Breast epithelium (tissue), 4 donors: ENCODE measurements at regions not wholly inside any gene's neighbourhood (a gene's known extent, or its start where the extent isn't known, plus 50 kb on each side); places are given as distances from the start of the nearest gene placed in this dataset.

Source experiments
- DNase-seq, 2 donors: peaks; one replicate each; pipeline ENCODE4 v3.0.0-alpha.2; 2019; ENCODE audit warnings: low spot score in 2 of 2
- H3K27ac ChIP-seq, 2 donors: fragments of 200-600 bp; sonication (generic) in 1 of 2; one replicate each; pipeline ENCODE4 v1.5.1; 2016 to 2019; ENCODE audit warnings: mild to moderate bottlenecking in 1 of 2
- H3K27me3 ChIP-seq, 2 donors: fragments of 200-600 bp; sonication (generic) in 1 of 2; one replicate each; pipeline versions ENCODE4 v1.5.1 to v1.6.0; 2017 to 2019; ENCODE audit warnings: control low read depth in 1 of 2, mild to moderate bottlenecking in 1 of 2
- H3K36me3 ChIP-seq: fragments of 200-600 bp; one replicate; pipeline ENCODE4 v1.5.1; 2019
- H3K4me1 ChIP-seq, 2 donors: fragments of 200-600 bp; sonication (generic); one replicate each; pipeline ENCODE4 v1.5.1; 2016 to 2019; ENCODE audit warnings: control low read depth in 1 of 2
- H3K4me3 ChIP-seq, 3 donors: fragments of 200-600 bp; sonication (generic); 1 replicate in 2 of 3; 2 replicates in 1 of 3; pipeline ENCODE4 v1.5.1; 2016 to 2019; ENCODE audit warnings: mild to moderate bottlenecking in 3 of 3, moderate library complexity in 2 of 3
- H3K9me3 ChIP-seq, 2 donors: fragments of 200-600 bp; sonication (generic) in 1 of 2; one replicate each; pipeline ENCODE4 v1.5.1; 2016 to 2019; ENCODE audit warnings: control low read depth in 1 of 2
- POLR2A ChIP-seq: fragments of 450-650 bp; IDR thresholded peaks from one replicate; pipeline ENCODE4 v1.6.1; 2016; ENCODE audit warnings: antibody characterized with exemption, mild to moderate bottlenecking, moderate library complexity
- POLR2AphosphoS5 ChIP-seq, 3 donors: sonication (generic); formaldehyde crosslinking; IDR thresholded peaks; one replicate each; pipeline ENCODE4 v1.6.1; 2017; ENCODE audit warnings: antibody characterized with exemption in 3 of 3
- intact Hi-C: fragments of 100-400 bp; cut with DNase I; formaldehyde crosslinking; loops from one replicate; pipeline ENCODE4 v1.15.1; 2023; ENCODE audit warnings: low total_unique reads
- TF ChIP-seq, protein P1 (sequence below), 3 donors: fragments of 450-650 bp; IDR thresholded peaks; one replicate each; pipeline ENCODE4 v1.5.1; 2016 to 2017; ENCODE audit warnings: antibody characterized with exemption in 3 of 3, mild to moderate bottlenecking in 3 of 3, moderate library complexity in 3 of 3

DNA sequence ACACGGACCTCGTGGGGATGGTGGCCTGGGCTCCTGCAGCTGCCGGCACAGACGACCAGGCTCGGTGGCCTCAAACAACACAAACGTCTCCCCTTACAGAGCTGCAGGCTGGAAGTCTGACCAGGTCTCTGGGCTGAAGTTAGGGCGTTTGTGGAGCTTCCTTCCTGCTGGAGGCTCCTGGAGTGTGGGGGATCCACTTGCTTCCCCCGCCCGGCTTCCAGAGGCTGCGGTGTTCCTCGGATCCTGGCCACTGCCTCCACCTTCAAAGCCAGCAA is 313.5 kb downstream of the CTTN start:
- Histone ChIP-seq H3K27me3 (peaks cover 0 to 17% of the 10 kb centered on the region in 2 donors), H3K4me3 (no peak overlapping the region), H3K36me3 (no peaks in the 10 kb centered on the region), H3K9me3 (no peaks in the 10 kb centered on the region), H3K27ac (no peak overlapping the region), H3K4me1 (no peaks in the 10 kb centered on the region)
- intact Hi-C loops: no loop called here
- TF ChIP-seq, protein P1, sequence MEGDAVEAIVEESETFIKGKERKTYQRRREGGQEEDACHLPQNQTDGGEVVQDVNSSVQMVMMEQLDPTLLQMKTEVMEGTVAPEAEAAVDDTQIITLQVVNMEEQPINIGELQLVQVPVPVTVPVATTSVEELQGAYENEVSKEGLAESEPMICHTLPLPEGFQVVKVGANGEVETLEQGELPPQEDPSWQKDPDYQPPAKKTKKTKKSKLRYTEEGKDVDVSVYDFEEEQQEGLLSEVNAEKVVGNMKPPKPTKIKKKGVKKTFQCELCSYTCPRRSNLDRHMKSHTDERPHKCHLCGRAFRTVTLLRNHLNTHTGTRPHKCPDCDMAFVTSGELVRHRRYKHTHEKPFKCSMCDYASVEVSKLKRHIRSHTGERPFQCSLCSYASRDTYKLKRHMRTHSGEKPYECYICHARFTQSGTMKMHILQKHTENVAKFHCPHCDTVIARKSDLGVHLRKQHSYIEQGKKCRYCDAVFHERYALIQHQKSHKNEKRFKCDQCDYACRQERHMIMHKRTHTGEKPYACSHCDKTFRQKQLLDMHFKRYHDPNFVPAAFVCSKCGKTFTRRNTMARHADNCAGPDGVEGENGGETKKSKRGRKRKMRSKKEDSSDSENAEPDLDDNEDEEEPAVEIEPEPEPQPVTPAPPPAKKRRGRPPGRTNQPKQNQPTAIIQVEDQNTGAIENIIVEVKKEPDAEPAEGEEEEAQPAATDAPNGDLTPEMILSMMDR (IDR thresholded peaks at IDR 0.05): no peak
- no peak for TF ChIP-seq POLR2AphosphoS5 (IDR thresholded peaks at IDR 0.05)
- no peak for TF ChIP-seq POLR2A
- DNase-seq: no peak

DNA sequence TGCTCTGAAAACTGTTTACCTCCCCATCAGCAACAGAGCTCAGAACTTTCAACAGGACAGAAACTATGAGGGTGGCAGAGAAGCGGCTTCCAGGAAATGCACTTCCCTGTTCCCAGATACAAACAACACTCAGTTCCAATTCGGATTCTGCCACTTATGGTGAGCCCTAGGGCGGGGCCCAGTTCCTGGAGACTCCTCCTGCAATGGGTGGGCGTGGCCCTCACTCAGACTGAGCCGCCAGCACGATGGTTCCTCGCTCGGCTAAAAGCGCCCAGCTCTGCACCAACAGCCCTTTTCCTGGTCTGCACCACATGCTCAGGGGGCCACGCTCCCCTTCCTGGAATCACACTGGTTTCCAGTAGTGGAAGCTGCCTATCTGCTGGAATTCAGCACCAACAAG is 314.1 kb downstream of the CTTN start:
- DNase-seq: no peak
- no peak for TF ChIP-seq POLR2AphosphoS5 (IDR thresholded peaks at IDR 0.05)
- TF ChIP-seq, protein P1 (IDR thresholded peaks at IDR 0.05): no peak
- no peak for TF ChIP-seq POLR2A
- peaks cover 0 to 17% of the 10 kb centered on the region in 2 donors for H3K27me3 ChIP-seq
- H3K4me1 ChIP-seq: no peaks in the 10 kb centered on the region
- no peaks in the 10 kb centered on the region for H3K36me3 ChIP-seq
- intact Hi-C loops: no loop called here
- H3K9me3 ChIP-seq: no peaks in the 10 kb centered on the region
- H3K4me3 ChIP-seq: peak overlapping the region in 1 of 3 donors; percentile 15
- H3K27ac ChIP-seq: no peak overlapping the region

DNA sequence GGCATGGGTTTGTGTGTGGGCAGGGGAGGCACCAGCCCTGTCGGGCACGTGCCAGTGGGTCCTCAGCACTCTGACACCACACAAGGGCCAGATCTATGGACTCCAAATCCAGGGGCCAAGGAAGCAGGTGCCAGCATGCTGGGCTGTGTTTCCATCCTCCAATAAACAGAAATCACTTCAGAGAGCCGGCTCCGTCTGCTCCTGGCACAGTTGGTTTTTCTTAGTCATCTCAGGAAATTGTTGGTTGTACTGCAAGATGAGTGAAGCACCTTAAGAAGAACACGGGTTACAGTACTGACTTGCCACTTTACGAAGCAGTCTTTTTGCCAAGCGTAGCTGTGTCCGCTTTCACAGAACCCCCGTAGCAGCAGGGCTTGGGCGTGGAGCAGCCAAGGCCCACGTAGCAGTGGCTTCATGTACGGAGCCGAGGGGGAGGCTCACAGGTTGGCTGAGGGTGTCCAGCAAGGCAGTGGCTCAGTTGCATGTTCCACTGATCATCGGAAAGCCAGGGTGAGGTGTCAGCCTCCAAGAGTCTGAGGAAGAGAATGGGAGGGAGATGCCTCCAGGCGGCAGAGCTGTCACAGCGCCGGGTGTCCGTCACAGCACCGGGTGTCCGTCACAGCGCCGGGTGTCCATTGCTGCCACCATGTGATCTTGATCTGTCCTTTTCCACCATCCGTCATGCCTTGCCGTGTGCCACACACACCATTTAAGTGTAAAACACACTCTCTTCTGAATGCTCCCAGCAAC is 314.9 kb downstream of the CTTN start:
- Histone ChIP-seq H3K4me1 (no peaks in the 10 kb centered on the region), H3K27ac (no peak overlapping the region), H3K27me3 (peaks cover 0 to 17% of the 10 kb centered on the region in 2 donors), H3K36me3 (no peaks in the 10 kb centered on the region), H3K4me3 (no peak overlapping the region), H3K9me3 (no peaks in the 10 kb centered on the region)
- TF ChIP-seq, protein P1 (IDR thresholded peaks at IDR 0.05): no peak
- TF ChIP-seq POLR2A (no peak), POLR2AphosphoS5 (IDR thresholded peaks at IDR 0.05) (no peak)
- DNase-seq: no peak
- intact Hi-C loops: no loop called here

DNA sequence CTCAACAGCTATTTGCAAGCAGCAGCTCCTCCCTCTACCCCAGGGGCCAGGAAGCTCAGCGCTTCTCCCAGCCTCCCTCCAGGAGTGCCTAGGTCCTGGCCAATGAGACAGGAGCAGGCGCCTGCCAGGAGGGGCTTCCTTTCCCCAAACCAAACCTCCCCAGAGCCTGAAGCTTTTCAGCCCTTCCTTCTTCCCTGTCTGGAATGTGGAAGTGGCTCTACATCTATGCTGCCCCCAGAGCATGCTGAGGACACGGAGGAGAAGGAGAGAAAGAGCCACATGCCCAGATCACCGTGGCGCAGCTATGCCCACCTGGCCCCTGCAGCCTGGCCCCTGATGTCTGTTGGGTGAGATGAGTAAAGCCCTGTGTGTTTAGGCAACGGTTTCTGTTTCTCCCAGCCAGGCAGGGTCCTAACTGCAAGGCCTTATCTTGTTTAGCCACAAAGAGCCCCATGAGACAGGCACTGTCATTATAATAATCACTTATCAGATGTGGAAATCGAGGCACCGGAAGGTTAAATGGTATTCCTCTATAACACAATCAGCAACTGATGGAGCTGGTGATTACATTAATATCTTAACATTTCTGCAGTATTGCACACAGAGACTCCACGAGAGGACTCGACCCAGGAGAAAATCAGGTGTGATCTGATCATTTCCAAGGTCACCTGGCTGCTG is 315.8 kb downstream of the CTTN start:
- Histone ChIP-seq H3K27me3 (peaks cover 0 to 17% of the 10 kb centered on the region in 2 donors), H3K9me3 (no peaks in the 10 kb centered on the region), H3K4me1 (no peaks in the 10 kb centered on the region), H3K36me3 (no peaks in the 10 kb centered on the region), H3K27ac (no peak overlapping the region), H3K4me3 (no peak overlapping the region)
- intact Hi-C loops: no loop called here
- DNase-seq: no peak
- TF ChIP-seq POLR2AphosphoS5 (IDR thresholded peaks at IDR 0.05): no peak
- TF ChIP-seq, protein P1 (IDR thresholded peaks at IDR 0.05): no peak
- TF ChIP-seq POLR2A: no peak

DNA sequence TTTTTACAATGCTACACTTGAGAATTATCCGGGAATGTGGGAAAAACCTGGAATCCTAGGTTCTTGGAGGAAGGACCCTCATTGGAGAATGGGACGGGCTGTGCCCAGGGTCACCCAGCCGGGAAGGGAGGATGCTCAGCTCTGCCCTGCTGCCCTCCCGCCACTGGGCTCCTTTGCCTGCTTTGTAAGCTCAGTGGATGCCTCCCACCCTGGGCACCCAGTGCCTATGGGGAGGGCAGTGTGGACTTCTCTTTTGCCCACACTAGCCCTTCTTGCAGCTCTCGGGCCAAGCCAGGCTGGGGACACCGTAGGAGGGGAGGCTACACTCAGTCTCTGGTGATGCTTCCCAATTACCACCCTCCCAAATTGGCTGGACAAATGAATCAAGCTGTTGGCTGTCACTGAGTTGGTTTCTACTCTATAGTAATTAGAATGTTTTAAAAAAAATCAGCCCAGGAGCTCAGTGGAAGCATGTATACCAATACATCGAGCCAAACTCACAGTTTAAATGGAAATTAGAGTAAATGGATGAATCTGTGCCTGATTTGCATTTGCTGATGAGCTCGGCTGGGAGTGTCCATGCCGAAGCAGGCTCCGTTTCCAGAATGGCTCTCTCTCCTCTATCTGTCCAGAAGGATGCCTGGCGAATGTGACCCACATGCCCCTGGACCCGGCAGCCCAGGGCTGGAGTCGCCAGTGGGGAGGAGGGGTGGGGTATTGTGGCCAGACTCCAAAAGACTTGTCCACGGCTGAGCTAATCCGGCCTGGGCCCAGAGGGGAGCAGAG is 317.0 kb downstream of the CTTN start:
- Histone ChIP-seq H3K27me3 (peaks cover 0 to 17% of the 10 kb centered on the region in 2 donors), H3K4me3 (no peak overlapping the region), H3K4me1 (no peaks in the 10 kb centered on the region), H3K9me3 (no peaks in the 10 kb centered on the region), H3K27ac (no peak overlapping the region), H3K36me3 (no peaks in the 10 kb centered on the region)
- intact Hi-C loops: no loop called here
- TF ChIP-seq POLR2AphosphoS5 (IDR thresholded peaks at IDR 0.05) (no peak), POLR2A (no peak)
- TF ChIP-seq, protein P1 (IDR thresholded peaks at IDR 0.05): no peak
- DNase-seq: no peak
